Fibroblast of peridontal ligament (primary cell): ENCODE measurements at regions not wholly inside any gene's neighbourhood (a gene's known extent, or its start where the extent isn't known, plus 50 kb on each side); places are given as distances from the start of the nearest gene placed in this dataset.
A peak's percentile ranks its signal among the peaks of the same experiment; 100 is the strongest.
"Not testable (repeated sequence)": the region's sequence is repeated elsewhere in the genome, so short reads cannot be mapped to it uniquely, and the experiment has no call there.

Experiments used
- DNase-seq: peaks from one replicate; pipeline ENCODE4 v3.0.0-alpha.2; 2010; ENCODE audit errors: extremely low read depth

DNA sequence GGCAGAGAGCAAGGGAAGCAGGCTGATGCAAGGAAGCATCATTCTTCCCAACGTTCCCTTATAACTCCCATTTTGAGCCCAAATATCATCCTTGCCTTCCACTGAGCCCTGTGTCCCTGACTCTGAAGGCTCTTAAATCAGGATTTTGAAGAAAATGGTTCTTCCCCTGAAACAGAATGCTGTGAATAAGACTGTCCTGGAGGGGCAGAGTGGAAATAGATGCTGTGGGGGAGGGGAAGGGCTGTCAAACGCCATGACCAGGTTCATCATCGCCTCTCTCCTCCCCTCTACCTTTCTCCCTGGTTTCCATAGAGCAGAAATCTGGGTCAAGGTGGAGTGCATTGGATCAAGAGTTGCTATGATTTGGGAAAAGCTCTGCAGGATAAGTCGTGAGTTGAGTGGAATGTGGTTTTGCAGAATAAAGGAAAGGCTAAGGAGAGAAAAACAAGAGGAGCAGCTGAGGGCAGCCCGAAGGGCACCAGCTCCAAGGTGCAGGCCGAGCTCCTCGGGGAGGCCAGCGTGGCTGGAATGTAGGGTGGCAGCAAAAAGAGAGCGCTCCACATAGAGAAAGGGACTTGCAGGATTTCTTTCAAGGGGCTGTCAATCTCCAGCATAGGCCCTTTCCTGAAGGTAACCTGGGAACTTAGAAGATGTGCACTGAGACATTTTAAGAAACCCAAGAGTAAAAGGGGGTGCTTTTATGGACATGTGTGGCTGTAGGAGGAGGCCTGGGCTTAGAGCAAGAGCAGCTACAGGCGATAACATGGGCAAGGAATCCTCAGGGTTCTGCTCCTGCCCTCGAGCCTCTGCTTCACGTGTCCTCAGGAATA lies 120.8 kb upstream of the CDYL start:
- DNase-seq, result no peak

DNA sequence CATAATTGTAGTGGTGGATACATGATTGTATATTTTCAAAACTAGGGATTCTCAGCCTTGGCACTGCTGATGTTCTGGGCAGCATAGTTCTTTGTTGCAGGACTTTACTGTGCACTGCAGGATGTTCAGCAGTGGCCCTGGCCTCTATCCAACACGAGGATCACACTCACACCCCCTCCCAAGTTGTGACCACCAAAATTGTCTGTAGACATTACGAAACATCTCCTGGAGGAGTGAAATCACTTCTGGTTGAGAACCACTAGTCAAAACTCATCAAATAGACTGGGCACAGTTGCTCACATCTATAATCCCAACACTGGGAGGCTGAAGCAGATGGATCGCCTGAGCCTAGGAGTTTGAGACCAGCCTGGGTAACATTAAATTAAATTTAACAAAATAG lies 123.1 kb upstream of the CDYL start:
- no peak for DNase-seq

DNA sequence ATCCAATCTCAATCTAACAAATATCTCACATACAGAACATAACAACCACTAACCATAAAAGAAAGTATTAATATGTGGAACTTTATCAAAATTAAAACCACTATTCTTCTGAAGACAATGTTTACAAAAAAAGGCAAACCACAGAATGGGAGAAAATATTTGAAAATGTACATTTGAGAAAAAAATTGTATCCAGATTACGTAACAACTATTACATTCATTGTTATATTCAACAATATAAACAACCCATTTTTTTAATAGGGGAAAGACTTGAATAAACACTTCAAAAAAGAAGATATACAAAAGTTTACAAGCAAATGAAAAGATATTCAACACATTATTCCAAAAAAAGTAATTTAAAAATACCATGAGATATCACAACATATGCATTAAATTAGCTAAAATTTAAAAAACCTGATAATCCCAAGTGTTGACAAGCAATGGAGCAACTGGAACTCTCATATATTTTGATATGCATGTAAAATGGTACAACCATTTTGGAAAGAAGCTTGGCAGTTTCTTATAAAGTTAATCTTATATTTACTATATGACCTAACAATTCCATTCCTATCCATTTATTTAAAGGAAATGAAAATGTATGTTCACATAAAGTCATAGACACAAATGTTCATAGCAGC lies 124.3 kb upstream of the CDYL start:
- DNase-seq, result no peak

DNA sequence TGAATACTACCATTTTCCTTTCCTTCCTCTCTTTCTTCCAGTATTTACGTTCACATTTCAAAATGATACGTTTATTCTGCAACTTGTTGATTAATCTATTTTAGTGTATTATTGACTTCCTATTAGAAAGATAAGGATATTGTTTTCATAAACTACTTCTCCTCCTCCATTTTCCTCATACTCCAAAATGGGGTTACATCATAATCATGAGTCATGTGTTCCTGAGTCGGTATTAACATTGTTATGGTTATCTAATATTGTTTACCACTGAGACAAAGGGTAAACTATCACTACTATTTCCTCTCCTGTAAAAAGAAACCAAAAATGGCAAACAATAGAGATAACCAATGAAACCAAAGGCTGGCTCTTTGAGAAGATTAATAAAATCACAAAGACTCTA lies 126.5 kb upstream of the CDYL start:
- DNase-seq, result no peak

GRCh38 chr6:4647414-4648365 lies 128.5 kb upstream of the CDYL start:
- peak; percentile 27 for DNase-seq

DNA sequence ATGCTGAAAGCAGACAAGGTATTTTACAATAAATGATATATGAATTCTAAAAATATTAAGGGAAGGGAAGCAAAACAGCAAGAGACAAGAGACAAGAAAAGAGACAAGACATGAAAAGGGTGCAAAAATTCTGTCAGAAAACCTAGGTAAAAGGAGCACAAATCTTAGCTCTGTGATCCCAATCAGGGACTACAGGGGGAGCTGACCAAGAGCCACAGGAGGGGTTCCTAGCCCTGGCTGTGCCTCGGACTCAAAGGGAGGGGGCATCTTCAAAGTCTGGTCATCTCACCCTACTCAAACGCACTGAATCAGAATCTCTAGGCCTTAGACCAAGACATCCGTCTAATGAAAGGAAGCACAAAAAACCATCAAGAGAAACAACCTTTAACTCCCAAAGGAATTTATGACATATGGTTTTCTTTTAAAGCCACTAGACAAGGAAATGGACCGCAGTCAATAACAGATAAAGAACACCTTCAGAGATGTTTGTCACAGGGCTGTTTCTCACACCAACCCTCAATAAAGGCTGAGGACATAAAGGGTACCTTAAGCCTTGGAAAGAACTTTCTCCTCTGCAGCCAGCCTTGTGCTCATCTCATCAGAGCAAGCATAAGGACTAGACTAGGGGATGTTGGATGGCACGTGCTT lies 130.4 kb upstream of the CDYL start:
- DNase-seq, result no peak

GRCh38 chr6:4644996-4645395 lies 131.2 kb upstream of the CDYL start:
- no peak for DNase-seq

DNA sequence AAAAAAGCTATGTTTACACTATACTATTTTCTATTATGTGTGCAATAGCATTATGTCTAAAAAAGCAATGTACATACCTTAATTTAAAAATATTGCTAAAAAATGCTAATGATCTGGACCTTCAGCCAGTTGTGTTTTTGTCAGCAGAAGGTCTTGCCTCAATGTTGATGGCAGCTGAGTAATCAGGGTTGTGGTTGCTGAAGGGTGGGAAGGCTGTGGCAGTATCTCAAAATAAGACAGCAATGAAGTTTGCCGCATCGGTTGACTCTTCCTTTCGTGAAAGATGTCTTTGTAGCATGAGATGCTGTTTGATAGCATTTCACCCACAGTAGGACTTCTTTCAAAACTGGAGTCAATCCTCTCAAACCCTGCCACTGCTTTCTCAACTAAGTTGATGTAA lies 134.7 kb upstream of the CDYL start:
- DNase-seq, result no peak

DNA sequence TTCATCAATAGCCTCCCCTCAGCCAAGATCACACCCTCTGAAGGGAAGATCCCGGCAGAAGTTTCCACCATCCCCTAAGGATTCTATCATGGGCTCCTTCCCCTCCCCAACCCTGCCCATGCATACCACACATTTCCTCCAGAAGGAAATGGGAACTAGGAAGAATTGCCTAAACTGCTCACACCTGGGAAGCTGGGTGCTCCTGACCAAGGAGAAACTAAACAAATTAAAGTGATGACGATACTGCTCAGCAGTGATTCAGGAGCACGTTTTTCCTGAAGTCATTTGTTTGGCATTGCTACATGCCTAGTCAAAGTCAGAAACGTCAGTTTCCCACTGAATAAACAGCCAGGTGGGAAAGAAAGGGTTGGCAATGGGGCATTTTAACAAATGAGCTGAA lies 136.1 kb upstream of the CDYL start:
- no peak for DNase-seq

- DNase-seq, result no peak
Measured at GRCh38 chr6:4638641-4639040, 137.6 kb upstream of the CDYL start.

DNA sequence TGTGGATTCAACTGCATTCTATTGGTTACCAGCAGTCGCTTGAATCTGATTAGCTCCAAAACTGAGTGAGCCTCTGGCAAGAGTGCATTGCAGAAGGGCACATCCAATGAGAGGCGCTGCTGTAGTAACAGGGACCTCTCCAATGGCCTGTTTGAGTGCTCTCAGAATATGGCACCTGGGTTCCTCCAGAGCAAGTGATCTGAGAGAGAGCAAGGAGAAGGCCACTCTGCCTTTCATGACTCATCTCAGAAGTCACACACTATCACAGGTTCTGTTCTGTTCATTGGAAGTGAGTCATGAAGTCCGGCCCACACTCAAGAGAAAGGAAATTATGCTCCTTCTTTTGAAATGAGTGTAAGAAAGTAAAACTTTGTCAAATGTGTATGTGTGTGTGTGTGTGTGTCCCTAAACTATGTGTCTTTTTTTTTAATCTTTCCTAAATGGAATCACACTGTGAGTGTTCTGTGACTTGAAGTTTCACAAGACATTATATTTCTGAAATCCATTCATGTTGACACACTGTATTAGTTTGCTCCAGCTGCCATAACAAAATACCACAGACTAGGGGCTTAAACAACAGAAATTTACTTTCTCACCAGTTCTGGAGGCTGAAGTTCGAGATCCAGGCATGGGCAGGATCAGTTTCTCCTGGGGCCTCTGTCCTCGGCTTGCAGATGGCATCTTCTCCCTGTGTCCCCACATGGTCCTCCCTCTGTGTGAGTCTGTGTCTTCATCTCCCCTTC lies 138.3 kb upstream of the CDYL start:
- DNase-seq, result no peak

- DNase-seq, result no peak
Measured at GRCh38 chr6:4636881-4637224, 139.4 kb upstream of the CDYL start.

DNA sequence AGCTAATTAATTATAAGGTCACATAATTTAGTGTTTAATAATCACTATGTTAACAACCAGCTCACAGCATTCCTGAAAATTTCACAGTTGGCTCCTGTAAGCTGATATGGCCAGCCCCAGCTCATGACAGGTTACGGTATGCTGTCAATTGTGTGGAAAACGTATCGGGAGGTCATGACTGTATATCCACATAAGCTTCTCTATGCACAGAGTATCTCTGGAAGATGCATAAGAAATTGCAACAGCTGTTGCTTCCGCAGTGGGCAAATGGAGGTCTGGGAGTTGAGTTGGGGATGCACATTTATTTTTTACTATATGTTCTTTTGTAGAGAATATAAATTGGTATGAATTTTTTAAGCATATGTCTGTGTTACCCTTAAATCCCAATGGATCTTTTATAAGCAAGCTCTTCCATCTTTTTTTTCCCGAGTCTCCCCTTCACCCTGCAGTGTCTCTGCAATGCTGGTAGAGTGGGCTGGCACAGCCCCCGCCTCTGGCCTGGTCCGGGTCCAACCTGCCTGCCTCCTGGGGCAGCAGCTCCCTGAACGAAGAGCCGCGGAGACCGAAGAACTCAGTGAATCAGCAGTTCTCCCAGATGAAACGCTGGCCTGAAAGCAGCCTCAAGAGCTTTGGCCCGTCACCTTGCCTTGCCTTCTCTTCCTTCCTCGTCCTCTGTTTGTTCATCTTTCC lies 139.9 kb upstream of the CDYL start:
- DNase-seq, result no peak

GRCh38 chr6:4635666-4636065 lies 140.5 kb upstream of the CDYL start:
- DNase-seq, result no peak

DNA sequence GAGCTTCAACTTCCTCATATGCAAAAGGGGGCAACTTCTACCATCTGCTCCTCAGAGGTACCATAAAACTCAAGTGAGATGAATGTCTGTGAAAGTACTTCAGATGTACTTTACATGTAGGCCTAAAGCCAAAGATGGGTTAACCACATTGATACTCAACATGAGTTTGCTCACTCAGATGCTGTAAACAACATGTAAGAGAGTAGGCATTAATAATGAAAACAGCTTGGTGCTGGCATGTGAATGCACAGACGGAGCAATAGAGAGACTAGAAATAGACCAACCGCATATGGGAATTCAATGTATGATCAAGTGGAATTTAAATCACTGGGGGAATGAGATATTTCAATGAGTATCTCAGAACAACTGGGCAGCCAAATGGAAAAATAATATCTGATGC lies 143.8 kb upstream of the CDYL start:
- no peak for DNase-seq

GRCh38 chr6:4629789-4630188 lies 146.4 kb upstream of the CDYL start:
- not testable (repeated sequence) for DNase-seq

GRCh38 chr6:4625557-4625956 lies 150.6 kb upstream of the CDYL start:
- DNase-seq, result no peak

DNA sequence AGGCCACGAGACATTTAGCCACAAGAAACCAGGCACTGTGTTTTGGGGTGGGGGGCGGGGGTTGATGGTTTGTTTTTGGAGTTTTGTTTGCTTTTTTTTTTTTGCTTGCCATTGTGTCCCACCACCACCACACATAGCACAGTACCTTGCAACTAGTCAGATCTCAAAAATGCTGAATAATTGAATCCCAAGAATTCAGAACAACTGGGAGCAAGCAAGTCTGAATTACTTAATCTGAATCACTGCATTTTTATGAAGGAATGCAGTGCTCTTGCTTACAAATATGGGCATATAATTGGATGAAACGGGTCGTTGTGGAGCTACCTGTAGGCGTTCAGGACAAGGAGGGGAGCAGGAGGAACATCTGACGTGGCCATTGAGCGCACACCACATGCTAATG lies 151.5 kb upstream of the CDYL start:
- no peak for DNase-seq

DNA sequence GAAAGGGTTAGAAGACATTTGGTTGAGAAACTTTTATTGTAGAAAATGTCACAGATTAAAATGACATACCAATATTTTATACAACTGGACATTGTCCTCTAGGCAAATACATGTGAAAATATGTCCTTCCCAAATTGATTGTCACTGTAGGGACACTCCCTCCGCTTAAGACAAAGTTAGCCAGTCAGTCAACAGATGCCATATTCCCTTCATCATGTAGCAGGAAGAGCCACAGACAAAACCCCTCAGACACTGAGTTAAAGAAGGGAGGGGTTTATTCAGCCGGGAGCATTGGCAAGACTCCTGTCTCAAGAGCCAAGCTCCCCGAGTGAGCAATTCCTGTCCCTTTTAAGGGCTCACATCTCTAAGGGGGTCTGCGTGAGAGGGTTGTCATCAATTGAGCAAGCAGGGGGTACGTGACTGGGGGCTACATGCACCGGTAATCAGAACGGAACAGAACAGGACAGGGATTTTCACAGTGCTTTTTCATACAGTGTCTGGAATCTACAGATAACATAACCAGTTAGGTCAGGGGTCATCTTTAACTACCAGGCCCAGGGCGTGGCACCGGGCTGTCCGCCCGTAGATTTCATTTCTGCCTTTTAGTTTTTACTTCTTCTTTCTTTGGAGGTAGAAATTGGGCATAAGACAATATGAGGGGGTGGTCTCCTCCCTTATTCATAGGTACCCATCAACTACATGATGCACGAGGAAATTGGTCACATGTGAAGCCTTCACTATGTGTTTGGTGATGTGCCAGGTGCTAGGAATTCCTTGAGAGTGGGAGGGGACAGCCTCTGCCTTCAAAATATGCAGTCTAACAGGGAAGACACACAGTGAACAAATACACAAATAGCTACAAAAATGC lies 155.7 kb upstream of the CDYL start:
- DNase-seq, result no peak

GRCh38 chr6:4616311-4616710 lies 159.9 kb upstream of the CDYL start:
- DNase-seq, result no peak
